GM12892 (cell line): ENCODE measurements at regions not wholly inside any gene's neighbourhood (a gene's known extent, or its start where the extent isn't known, plus 50 kb on each side); places are given as distances from the start of the nearest gene placed in this dataset.

Experiments
- POLR2A ChIP-seq: IDR thresholded peaks from 2 replicates; pipeline ENCODE4 v1.6.1; 2011; ENCODE audit warnings: low read depth, low read length, control low read depth
- POLR2AphosphoS5 ChIP-seq: IDR thresholded peaks from 2 replicates; pipeline ENCODE4 v1.6.1; 2011; ENCODE audit warnings: low read depth, low read length, control low read depth
- TAF1 ChIP-seq: IDR thresholded peaks from 2 replicates; pipeline ENCODE4 v1.6.1; 2011; ENCODE audit warnings: low read depth, mild to moderate bottlenecking, control low read depth, low read length, borderline replicate concordance

DNA sequence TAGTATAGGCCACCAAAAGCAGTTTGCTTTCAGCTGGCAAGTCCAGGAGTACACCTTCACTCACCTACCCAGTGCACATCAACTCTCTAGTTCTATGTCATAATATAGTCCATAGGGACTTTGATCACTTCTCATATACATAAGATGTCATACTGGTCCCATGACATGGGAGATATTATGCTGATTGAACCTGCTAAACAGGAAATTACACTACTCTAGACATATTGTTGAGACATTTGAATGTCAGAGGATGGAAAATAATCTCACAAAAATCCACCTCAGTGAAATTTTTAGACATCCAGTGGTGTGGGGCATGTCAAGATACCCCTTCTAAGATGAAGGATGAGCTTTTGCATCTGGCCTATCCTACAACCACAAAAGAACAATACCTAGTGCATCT is 322.5 kb downstream of the EN1 start:
- no peak for TF ChIP-seq POLR2A
- TF ChIP-seq POLR2AphosphoS5, result no peak
- TF ChIP-seq TAF1, result no peak
